A673 (cell line): ENCODE measurements at regions not wholly inside any gene's neighbourhood (a gene's known extent, or its start where the extent isn't known, plus 50 kb on each side); places are given as distances from the start of the nearest gene placed in this dataset.

Experiments
- CTCF ChIP-seq: fragments of 300-800, 200-600 bp; sonication (generic); conservative IDR thresholded peaks from 2 replicates; pipeline ENCODE4 v1.5.1; 2017; ENCODE audit warnings: low read depth, mild to moderate bottlenecking, antibody characterized with exemption, low read length, moderate library complexity, mixed read lengths
- EZH2 ChIP-seq: fragments of 200-600 bp; sonication (generic); IDR thresholded peaks from 2 replicates; pipeline ENCODE4 v1.6.1; 2017; ENCODE audit warnings: borderline replicate concordance, low read depth, mild to moderate bottlenecking, mixed read lengths, antibody characterized with exemption, low read length; ENCODE audit not compliant: poor library complexity, severe bottlenecking

- no peak for TF ChIP-seq CTCF
- no peak for TF ChIP-seq EZH2
Observed at GRCh38 chr3:81354119-81354518, 407.3 kb downstream of the GBE1 start.
